WTC11 (cell line): ENCODE measurements at regions not wholly inside any gene's neighbourhood (a gene's known extent, or its start where the extent isn't known, plus 50 kb on each side); places are given as distances from the start of the nearest gene placed in this dataset.
"Not testable (repeated sequence)": the region's sequence is repeated elsewhere in the genome, so short reads cannot be mapped to it uniquely, and the experiment has no call there.

Source experiments
- ATAC-seq: fragments of 200-7000 bp; cut with Tn5 transposase; 2 replicates; pipeline ENCODE4 v1.10.0; 2021; ENCODE audit warnings: mild to moderate bottlenecking, moderate library complexity
- CTCF ChIA-PET: fragments of 300-600 bp; sonication (Branson Sonifier 250); formaldehyde crosslinking; loops from one replicate; lab custom pipeline; 2021; ENCODE audit warnings: antibody characterized with exemption; lab: Charles Lee
- POLR2A ChIA-PET: fragments of 350-600 bp; sonication (Branson Sonifier 250); formaldehyde crosslinking; loops from one replicate; lab custom pipeline; 2021; ENCODE audit warnings: antibody characterized with exemption; lab: Charles Lee
- DNase-seq: peaks from one replicate; pipeline ENCODE4 v3.0.0; 2021; ENCODE audit warnings: low spot score
- H3K27ac Mint-ChIP-seq: 2 replicates; pipeline ENCODE4 v1.8.0; 2021; ENCODE audit warnings: mixed read lengths
- H3K27me3 Mint-ChIP-seq: 2 replicates; pipeline ENCODE4 v1.8.0; 2021; ENCODE audit warnings: low read depth, mild to moderate bottlenecking, moderate library complexity, mixed read lengths
- H3K36me3 Mint-ChIP-seq: 2 replicates; pipeline ENCODE4 v1.8.0; 2021; ENCODE audit warnings: mixed read lengths
- H3K4me1 Mint-ChIP-seq: 2 replicates; pipeline ENCODE4 v1.8.0; 2022; ENCODE audit warnings: mixed read lengths
- H3K4me3 Mint-ChIP-seq: 2 replicates; pipeline ENCODE4 v1.8.0; 2021; ENCODE audit warnings: mild to moderate bottlenecking, moderate library complexity, mixed read lengths
- H3K9me3 Mint-ChIP-seq: 2 replicates; pipeline ENCODE4 v1.8.0; 2021; ENCODE audit warnings: mixed read lengths
- ATF6 ChIP-seq: sonication (generic); formaldehyde crosslinking; IDR thresholded peaks from 2 replicates; pipeline ENCODE4 v1.8.1; 2023; ENCODE audit warnings: mild to moderate bottlenecking, missing genetic modification reagents
- E2F5 ChIP-seq: sonication (generic); formaldehyde crosslinking; IDR thresholded peaks from 2 replicates; pipeline ENCODE4 v1.8.1; 2022; ENCODE audit warnings: mild to moderate bottlenecking, moderate library complexity, missing genetic modification reagents
- SP1 ChIP-seq: sonication (generic); formaldehyde crosslinking; conservative IDR thresholded peaks from 2 replicates; pipeline ENCODE4 v1.8.1; 2022; ENCODE audit warnings: missing genetic modification reagents
- USF2 ChIP-seq: sonication (generic); formaldehyde crosslinking; IDR thresholded peaks from 2 replicates; pipeline ENCODE4 v1.8.1; 2023; ENCODE audit warnings: mild to moderate bottlenecking, missing genetic modification reagents, moderate library complexity
- ZNF317 ChIP-seq: sonication (generic); formaldehyde crosslinking; IDR thresholded peaks from 2 replicates; pipeline ENCODE4 v1.8.1; 2023; ENCODE audit warnings: low read depth, mild to moderate bottlenecking, moderate library complexity, missing genetic modification reagents, borderline replicate concordance
- TF ChIP-seq, protein P1 (sequence below): sonication (generic); formaldehyde crosslinking; IDR thresholded peaks from 2 replicates; pipeline ENCODE4 v1.8.1; 2023; ENCODE audit warnings: mild to moderate bottlenecking, missing genetic modification reagents
- TF ChIP-seq, protein P2 (sequence below): fragments of 250-450 bp; sonication (Bioruptor Pico); IDR thresholded peaks from 2 replicates; pipeline ENCODE4 v1.9.0; 2021; ENCODE audit warnings: mild to moderate bottlenecking, borderline replicate concordance
- TF ChIP-seq, protein P3 (sequence below): fragments of 250-450 bp; sonication (Bioruptor Pico); IDR thresholded peaks from 2 replicates; pipeline ENCODE4 v1.9.0; 2021; ENCODE audit warnings: mild to moderate bottlenecking

GRCh38 chr17:68108313-68109000 lies 72.9 kb downstream of the KPNA2 start:
- Mint-ChIP-seq H3K36me3 (no peaks in the 10 kb centered on the region; the same call in 1 of the 2 replicates), H3K4me3 (no peak overlapping the region), H3K9me3 (peaks cover 5% of the 10 kb centered on the region), H3K4me1 (no peaks in the 10 kb centered on the region), H3K27me3 (peaks cover under 1% of the 10 kb centered on the region), H3K27ac (no peak overlapping the region)
- POLR2A ChIA-PET, result no interaction called here
- no peak for TF ChIP-seq ZNF317
- TF ChIP-seq, protein P1, sequence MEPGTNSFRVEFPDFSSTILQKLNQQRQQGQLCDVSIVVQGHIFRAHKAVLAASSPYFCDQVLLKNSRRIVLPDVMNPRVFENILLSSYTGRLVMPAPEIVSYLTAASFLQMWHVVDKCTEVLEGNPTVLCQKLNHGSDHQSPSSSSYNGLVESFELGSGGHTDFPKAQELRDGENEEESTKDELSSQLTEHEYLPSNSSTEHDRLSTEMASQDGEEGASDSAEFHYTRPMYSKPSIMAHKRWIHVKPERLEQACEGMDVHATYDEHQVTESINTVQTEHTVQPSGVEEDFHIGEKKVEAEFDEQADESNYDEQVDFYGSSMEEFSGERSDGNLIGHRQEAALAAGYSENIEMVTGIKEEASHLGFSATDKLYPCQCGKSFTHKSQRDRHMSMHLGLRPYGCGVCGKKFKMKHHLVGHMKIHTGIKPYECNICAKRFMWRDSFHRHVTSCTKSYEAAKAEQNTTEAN (CRISPR knock-in tag), result no peak
- no peak for DNase-seq
- CTCF ChIA-PET, result no interaction called here
- no peak for ATAC-seq

- H3K4me3 Mint-ChIP-seq, H3K4me1 Mint-ChIP-seq, DNase-seq, POLR2A ChIA-PET, H3K9me3 Mint-ChIP-seq, H3K27me3 Mint-ChIP-seq, H3K27ac Mint-ChIP-seq, ATAC-seq, H3K36me3 Mint-ChIP-seq, CTCF ChIA-PET: not testable (repeated sequence)
Observed at GRCh38 chr17:68109404-68109803, 73.9 kb downstream of the KPNA2 start.

DNA sequence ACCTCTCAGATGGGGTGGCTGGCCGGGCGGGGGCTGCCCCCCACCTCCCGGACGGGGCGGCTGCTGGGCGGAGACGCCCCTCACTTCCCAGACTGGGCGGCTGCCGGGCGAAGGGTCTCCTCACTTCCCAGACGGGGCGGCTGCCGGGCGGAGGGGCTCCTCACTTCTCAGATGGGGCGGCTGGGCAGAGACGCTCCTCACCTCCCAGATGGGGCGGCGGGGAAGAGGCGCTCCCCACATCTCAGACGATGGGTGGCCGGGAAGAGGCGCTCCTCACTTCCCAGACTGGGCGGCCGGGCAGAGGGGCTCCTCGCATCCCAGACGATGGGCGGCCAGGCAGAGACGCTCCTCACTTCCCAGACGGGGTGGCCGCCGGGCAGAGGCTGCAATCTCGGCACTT lies 80.7 kb downstream of the KPNA2 start:
- H3K27me3 Mint-ChIP-seq, H3K4me1 Mint-ChIP-seq, H3K9me3 Mint-ChIP-seq, H3K4me3 Mint-ChIP-seq, DNase-seq, H3K27ac Mint-ChIP-seq, ATAC-seq, POLR2A ChIA-PET, CTCF ChIA-PET: not testable (repeated sequence)
- peaks cover 19% of the 10 kb centered on the region for H3K36me3 Mint-ChIP-seq

- Mint-ChIP-seq H3K9me3 (peaks cover 18% of the 10 kb centered on the region), H3K4me3 (no peak overlapping the region), H3K27ac (no peak overlapping the region), H3K36me3 (peaks cover 15% of the 10 kb centered on the region), H3K4me1 (peaks cover 9% of the 10 kb centered on the region), H3K27me3 (no peaks in the 10 kb centered on the region)
- no peak for ATAC-seq
- TF ChIP-seq, protein P2, sequence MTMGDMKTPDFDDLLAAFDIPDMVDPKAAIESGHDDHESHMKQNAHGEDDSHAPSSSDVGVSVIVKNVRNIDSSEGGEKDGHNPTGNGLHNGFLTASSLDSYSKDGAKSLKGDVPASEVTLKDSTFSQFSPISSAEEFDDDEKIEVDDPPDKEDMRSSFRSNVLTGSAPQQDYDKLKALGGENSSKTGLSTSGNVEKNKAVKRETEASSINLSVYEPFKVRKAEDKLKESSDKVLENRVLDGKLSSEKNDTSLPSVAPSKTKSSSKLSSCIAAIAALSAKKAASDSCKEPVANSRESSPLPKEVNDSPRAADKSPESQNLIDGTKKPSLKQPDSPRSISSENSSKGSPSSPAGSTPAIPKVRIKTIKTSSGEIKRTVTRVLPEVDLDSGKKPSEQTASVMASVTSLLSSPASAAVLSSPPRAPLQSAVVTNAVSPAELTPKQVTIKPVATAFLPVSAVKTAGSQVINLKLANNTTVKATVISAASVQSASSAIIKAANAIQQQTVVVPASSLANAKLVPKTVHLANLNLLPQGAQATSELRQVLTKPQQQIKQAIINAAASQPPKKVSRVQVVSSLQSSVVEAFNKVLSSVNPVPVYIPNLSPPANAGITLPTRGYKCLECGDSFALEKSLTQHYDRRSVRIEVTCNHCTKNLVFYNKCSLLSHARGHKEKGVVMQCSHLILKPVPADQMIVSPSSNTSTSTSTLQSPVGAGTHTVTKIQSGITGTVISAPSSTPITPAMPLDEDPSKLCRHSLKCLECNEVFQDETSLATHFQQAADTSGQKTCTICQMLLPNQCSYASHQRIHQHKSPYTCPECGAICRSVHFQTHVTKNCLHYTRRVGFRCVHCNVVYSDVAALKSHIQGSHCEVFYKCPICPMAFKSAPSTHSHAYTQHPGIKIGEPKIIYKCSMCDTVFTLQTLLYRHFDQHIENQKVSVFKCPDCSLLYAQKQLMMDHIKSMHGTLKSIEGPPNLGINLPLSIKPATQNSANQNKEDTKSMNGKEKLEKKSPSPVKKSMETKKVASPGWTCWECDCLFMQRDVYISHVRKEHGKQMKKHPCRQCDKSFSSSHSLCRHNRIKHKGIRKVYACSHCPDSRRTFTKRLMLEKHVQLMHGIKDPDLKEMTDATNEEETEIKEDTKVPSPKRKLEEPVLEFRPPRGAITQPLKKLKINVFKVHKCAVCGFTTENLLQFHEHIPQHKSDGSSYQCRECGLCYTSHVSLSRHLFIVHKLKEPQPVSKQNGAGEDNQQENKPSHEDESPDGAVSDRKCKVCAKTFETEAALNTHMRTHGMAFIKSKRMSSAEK, result no peak
- TF ChIP-seq USF2 (CRISPR knock-in tag) (no peak), SP1 (no peak), ATF6 (no peak), E2F5 (CRISPR knock-in tag) (no peak)
- TF ChIP-seq, protein P3, sequence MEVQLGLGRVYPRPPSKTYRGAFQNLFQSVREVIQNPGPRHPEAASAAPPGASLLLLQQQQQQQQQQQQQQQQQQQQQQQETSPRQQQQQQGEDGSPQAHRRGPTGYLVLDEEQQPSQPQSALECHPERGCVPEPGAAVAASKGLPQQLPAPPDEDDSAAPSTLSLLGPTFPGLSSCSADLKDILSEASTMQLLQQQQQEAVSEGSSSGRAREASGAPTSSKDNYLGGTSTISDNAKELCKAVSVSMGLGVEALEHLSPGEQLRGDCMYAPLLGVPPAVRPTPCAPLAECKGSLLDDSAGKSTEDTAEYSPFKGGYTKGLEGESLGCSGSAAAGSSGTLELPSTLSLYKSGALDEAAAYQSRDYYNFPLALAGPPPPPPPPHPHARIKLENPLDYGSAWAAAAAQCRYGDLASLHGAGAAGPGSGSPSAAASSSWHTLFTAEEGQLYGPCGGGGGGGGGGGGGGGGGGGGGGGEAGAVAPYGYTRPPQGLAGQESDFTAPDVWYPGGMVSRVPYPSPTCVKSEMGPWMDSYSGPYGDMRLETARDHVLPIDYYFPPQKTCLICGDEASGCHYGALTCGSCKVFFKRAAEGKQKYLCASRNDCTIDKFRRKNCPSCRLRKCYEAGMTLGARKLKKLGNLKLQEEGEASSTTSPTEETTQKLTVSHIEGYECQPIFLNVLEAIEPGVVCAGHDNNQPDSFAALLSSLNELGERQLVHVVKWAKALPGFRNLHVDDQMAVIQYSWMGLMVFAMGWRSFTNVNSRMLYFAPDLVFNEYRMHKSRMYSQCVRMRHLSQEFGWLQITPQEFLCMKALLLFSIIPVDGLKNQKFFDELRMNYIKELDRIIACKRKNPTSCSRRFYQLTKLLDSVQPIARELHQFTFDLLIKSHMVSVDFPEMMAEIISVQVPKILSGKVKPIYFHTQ, result no peak
- ChIA-PET CTCF (no interaction called here), POLR2A (no interaction called here)
- DNase-seq, result no peak
Observed at GRCh38 chr17:68122587-68122986, 87.1 kb downstream of the KPNA2 start.
